HFF-Myc (cell line): ENCODE measurements at regions not wholly inside any gene's neighbourhood (a gene's known extent, or its start where the extent isn't known, plus 50 kb on each side); places are given as distances from the start of the nearest gene placed in this dataset.

ENCODE experiments used
- DNase-seq: peaks from one replicate; pipeline ENCODE4 v3.0.0-alpha.2; 2011; ENCODE audit warnings: low read depth; ENCODE audit errors: extremely low read depth
- H3K4me3 ChIP-seq: replicated peaks from 2 replicates; pipeline ENCODE4 v1.5.1; 2011; ENCODE audit warnings: low read depth, mild to moderate bottlenecking, control low read depth, low read length
- TF ChIP-seq, protein P1 (sequence below): IDR thresholded peaks from 2 replicates; pipeline ENCODE4 v1.5.1; 2012; ENCODE audit warnings: mild to moderate bottlenecking, low read depth, low read length, control low read depth; ENCODE audit errors: missing control alignments

DNA sequence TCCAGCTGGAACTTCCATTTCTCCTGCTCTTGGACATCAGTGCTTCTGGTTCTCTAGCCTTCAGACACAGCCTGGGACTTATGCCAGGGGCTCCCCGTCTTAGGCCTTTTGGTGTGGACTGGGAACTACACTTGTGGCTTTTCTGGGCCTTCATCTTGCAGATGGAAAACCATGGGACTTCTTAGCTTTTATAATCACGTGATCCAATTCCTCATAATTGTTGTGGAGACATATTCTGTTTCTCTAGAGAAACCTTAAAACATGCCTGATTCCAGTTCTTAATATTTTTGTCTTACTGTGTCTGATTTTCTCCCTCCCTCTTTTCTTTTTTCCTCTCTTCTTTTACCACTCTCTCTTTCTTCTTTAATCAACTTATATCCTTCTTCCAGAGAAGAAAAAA lies 224.2 kb upstream of the FOXP2 start:
- no peak overlapping the region for H3K4me3 ChIP-seq
- TF ChIP-seq, protein P1, sequence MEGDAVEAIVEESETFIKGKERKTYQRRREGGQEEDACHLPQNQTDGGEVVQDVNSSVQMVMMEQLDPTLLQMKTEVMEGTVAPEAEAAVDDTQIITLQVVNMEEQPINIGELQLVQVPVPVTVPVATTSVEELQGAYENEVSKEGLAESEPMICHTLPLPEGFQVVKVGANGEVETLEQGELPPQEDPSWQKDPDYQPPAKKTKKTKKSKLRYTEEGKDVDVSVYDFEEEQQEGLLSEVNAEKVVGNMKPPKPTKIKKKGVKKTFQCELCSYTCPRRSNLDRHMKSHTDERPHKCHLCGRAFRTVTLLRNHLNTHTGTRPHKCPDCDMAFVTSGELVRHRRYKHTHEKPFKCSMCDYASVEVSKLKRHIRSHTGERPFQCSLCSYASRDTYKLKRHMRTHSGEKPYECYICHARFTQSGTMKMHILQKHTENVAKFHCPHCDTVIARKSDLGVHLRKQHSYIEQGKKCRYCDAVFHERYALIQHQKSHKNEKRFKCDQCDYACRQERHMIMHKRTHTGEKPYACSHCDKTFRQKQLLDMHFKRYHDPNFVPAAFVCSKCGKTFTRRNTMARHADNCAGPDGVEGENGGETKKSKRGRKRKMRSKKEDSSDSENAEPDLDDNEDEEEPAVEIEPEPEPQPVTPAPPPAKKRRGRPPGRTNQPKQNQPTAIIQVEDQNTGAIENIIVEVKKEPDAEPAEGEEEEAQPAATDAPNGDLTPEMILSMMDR: no peak
- no peak for DNase-seq

DNA sequence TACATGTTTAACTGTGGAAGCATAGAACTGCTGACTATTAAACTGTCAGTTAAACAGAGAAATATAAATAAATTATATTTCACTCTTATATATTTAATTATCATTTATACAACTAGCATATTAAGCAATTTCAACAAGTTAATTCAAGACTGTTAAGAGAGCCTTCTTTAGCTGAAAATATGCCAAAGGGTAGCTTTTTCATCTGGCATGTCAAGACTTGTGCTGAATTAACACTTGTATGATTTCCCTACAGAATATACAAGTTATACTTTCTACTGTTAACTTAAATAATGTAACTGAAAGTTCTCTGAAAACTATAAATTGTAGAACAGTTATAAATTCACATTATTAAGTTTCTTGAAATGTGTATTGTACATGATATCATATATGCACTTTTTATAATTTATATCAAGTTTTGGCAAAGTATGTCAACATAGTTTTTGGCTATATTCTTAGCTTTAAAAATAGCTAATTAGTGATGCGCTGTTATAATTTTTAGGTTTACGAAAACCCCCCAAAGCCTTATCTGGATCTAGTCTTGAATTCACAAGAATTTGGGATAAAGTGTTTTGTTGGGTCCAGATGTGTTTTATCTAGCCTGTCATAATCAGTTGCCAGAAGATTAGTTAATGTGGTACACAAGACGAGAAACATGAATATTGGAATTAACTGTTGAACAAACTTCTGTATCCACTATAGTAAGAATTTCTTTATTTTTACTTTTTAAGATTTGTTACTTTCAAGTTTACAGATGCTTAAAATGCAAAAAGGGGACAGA lies 231.1 kb upstream of the FOXP2 start:
- TF ChIP-seq, protein P1: no peak
- no peak for DNase-seq
- H3K4me3 ChIP-seq: no peak overlapping the region

DNA sequence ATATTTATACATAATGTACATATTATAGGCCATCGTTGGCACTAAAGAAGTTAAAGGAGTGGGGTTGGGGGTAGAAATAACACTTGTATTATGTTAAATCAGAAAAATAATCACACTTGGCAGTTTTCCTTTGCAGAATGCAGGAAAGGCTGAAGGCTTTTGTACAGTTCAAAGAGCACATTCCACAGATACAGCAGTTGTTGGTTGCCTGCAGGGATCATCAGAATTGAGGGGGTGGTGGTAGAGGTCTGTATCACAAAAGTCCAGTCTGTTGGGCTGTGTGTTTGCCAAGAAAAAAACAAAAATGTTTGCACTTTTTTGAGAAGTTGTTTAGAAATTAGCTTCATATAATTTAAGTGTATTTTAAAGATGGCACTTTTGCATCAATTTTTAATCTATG lies 231.8 kb upstream of the FOXP2 start:
- H3K4me3 ChIP-seq: no peak overlapping the region
- DNase-seq: no peak
- TF ChIP-seq, protein P1: no peak

DNA sequence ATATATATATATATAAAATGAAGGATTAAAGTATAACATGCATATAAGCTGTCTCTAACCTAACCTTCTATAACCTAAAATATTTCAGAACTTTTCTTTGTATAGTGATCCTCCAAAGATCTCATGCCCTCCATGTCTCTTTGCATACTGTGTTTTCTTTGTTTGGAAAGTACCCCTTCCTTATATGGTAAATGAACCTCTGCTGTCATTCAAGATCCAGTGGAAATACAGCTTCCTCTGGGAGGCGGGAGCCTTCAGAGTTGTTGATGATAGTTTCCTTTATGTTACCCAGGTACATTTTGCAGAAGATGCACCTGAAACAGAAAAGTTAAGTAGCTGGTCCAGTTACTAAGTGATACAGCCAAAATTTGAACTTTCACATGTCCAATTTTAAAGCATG lies 233.3 kb upstream of the FOXP2 start:
- DNase-seq: no peak
- TF ChIP-seq, protein P1: no peak

DNA sequence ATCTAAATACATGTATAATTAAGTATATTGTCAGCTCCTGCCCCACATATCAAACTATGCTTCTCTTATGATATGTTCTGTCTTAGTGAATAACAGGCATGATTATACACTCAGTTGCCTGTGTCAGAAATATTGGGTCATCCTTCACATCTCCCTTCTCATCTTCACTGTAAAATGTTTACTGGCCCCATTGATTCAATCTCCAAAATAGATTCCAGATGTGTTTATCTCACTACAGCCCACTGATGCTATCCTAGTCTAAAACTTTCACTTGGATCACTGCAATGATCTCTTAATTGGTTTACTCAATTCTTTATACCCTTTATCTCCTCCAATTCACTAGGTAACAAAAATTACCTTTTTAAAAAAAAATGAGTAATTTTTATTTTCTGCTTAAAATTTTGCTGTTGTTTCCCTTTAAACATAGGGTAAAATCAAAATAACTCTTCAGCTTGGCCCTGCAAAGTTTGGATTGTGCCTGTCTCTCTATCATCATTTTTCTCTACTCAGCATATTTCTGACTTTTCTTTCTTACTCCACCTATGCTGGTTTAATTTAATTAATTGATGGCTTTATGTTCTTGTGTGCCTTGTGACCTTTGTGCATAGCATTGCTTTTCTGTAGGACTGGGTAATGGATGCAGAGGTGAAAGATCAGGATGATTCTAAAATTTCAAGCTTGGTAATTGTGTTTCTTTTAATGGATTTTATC lies 233.9 kb upstream of the FOXP2 start:
- H3K4me3 ChIP-seq: no peak overlapping the region
- no peak for DNase-seq
- TF ChIP-seq, protein P1: no peak

More for the DNA sequence above, 233.3 kb upstream of the FOXP2 start:
- no peak overlapping the region for H3K4me3 ChIP-seq

DNA sequence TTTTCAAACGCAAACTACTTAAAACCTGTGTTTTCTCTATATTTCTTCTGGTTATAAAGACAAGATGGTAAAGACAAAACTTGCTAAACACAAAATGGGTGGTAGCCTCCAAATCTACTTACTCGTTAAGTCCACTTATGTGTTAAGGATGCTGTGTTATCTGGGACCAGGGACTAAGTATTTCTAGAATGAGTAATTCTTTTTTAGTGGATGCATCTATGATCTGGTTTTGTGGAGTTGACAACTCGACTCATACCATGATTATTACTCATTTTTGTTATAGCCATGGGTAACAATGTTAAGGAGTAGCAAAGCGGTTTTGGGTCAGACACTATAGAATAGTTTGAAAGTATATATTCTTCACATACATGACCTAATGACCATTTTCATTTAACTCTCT lies 239.5 kb upstream of the FOXP2 start:
- no peak overlapping the region for H3K4me3 ChIP-seq
- no peak for DNase-seq
- TF ChIP-seq, protein P1: no peak
